ENCODE measurements at regions not wholly inside any gene's neighbourhood (a gene's known extent, or its start where the extent isn't known, plus 50 kb on each side); places are given as distances from the start of the nearest gene placed in this dataset.

DNA sequence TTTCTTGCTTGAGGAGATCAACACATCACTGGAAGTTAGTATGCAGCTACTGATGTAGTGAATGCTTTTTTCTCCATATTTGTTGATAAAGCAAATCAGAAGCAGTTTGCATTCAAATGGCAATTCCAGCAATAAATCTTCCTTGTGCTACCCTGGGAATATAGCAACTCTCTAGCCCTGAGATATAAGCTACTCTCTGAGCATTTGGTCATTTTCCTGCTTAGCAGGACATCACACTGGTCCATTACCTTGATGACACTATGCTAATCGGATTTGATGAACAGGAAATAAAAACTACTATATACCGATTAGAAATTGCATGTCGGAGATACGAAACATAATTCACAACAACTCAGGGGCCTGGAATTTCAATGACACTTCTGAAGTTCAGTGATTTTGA lies 152.7 kb downstream of the CBLN2 start:
- no peak for TF ChIP-seq POLR2A (IDR thresholded peaks at IDR 0.05)
- TF ChIP-seq, protein P1, sequence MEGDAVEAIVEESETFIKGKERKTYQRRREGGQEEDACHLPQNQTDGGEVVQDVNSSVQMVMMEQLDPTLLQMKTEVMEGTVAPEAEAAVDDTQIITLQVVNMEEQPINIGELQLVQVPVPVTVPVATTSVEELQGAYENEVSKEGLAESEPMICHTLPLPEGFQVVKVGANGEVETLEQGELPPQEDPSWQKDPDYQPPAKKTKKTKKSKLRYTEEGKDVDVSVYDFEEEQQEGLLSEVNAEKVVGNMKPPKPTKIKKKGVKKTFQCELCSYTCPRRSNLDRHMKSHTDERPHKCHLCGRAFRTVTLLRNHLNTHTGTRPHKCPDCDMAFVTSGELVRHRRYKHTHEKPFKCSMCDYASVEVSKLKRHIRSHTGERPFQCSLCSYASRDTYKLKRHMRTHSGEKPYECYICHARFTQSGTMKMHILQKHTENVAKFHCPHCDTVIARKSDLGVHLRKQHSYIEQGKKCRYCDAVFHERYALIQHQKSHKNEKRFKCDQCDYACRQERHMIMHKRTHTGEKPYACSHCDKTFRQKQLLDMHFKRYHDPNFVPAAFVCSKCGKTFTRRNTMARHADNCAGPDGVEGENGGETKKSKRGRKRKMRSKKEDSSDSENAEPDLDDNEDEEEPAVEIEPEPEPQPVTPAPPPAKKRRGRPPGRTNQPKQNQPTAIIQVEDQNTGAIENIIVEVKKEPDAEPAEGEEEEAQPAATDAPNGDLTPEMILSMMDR (IDR thresholded peaks at IDR 0.05), result no peak

Data from uterus (tissue), 2 donors.